Body of pancreas (tissue), 4 donors: ENCODE measurements at regions not wholly inside any gene's neighbourhood (a gene's known extent, or its start where the extent isn't known, plus 50 kb on each side); places are given as distances from the start of the nearest gene placed in this dataset.

Experiments
- ATAC-seq: fragments of 150-250 bp; one replicate; pipeline ENCODE4 v1.9.1; 2016
- DNase-seq, 4 donors: peaks; one replicate each; pipeline ENCODE4 v3.0.0-alpha.2; 2019
- H3K27ac ChIP-seq, 4 donors: fragments of 200-600 bp; sonication (generic); 1 replicate in 3 of 4; 2 replicates in 1 of 4; pipeline versions ENCODE4 v1.5.1 to v1.6.1; 2016 to 2019; ENCODE audit warnings: mild to moderate bottlenecking in 1 of 4, mixed read lengths in 1 of 4, moderate library complexity in 1 of 4
- H3K27me3 ChIP-seq, 2 donors: fragments of 200-600 bp; sonication (generic); one replicate each; pipeline ENCODE4 v1.6.0; 2016; ENCODE audit warnings: mild to moderate bottlenecking in 1 of 2
- H3K36me3 ChIP-seq, 2 donors: fragments of 200-600 bp; sonication (generic); replicated peaks in 1 of 2; 2 replicates each; pipeline ENCODE4 v1.5.1; 2016; ENCODE audit warnings: low read depth in 2 of 2; ENCODE audit not compliant: insufficient read depth in 1 of 2
- H3K4me1 ChIP-seq: fragments of 200-600 bp; sonication (generic); one replicate; pipeline ENCODE4 v1.6.0; 2016
- H3K4me3 ChIP-seq, 2 donors: fragments of 200-600 bp; sonication (generic); 1 replicate in 1 of 2; 2 replicates in 1 of 2; pipeline ENCODE4 v1.5.1; 2016 to 2019
- H3K9me3 ChIP-seq, 3 donors: fragments of 200-600 bp; sonication (generic); 1 replicate in 2 of 3; 2 replicates in 1 of 3; pipeline ENCODE4 v1.5.1; 2016
- POLR2A ChIP-seq, 3 donors: fragments of 450-650 bp; IDR thresholded peaks; one replicate each; pipeline ENCODE4 v1.6.1; 2016; ENCODE audit warnings: antibody characterized with exemption in 3 of 3, mild to moderate bottlenecking in 2 of 3
- WGBS, 2 donors: methylation state at CpG; one replicate each; pipeline ENCODE4 v1.1.5; 2017; 5-methylcytosine and 5-hydroxymethylcytosine counted together
- intact Hi-C: fragments of 100-400 bp; cut with DNase I; formaldehyde crosslinking; loops from one replicate; pipeline ENCODE4 v1.15.1; 2023
- TF ChIP-seq, protein P1 (sequence below), 7 experiments: fragments of 450-650 bp in 4 of 7; fragments of 200-600 bp in 3 of 7; sonication (generic) in 3 of 7; IDR thresholded peaks; one replicate each; pipeline ENCODE4 v1.5.1; 2016 to 2019; ENCODE audit warnings: antibody characterized with exemption in 7 of 7

- Histone ChIP-seq H3K27ac (no peak overlapping the region), H3K4me3 (no peak overlapping the region), H3K4me1 (no peaks in the 10 kb centered on the region), H3K27me3 (no peaks in the 10 kb centered on the region), H3K9me3 (no peaks in the 10 kb centered on the region), H3K36me3 (no peaks in the 10 kb centered on the region)
- TF ChIP-seq, protein P1, sequence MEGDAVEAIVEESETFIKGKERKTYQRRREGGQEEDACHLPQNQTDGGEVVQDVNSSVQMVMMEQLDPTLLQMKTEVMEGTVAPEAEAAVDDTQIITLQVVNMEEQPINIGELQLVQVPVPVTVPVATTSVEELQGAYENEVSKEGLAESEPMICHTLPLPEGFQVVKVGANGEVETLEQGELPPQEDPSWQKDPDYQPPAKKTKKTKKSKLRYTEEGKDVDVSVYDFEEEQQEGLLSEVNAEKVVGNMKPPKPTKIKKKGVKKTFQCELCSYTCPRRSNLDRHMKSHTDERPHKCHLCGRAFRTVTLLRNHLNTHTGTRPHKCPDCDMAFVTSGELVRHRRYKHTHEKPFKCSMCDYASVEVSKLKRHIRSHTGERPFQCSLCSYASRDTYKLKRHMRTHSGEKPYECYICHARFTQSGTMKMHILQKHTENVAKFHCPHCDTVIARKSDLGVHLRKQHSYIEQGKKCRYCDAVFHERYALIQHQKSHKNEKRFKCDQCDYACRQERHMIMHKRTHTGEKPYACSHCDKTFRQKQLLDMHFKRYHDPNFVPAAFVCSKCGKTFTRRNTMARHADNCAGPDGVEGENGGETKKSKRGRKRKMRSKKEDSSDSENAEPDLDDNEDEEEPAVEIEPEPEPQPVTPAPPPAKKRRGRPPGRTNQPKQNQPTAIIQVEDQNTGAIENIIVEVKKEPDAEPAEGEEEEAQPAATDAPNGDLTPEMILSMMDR (IDR thresholded peaks at IDR 0.05) = no peak
- no peak for TF ChIP-seq POLR2A (IDR thresholded peaks at IDR 0.05)
- no peak for DNase-seq
- intact Hi-C loops = no loop called here
- 32 to 34% methylated on average over 6 of the region's 6 CpGs for WGBS, 2 donors
- no peak for ATAC-seq
Observed at GRCh38 chr14:98785578-98785977, 486.4 kb downstream of the BCL11B start.

- no peaks in the 10 kb centered on the region for H3K27me3 ChIP-seq
- WGBS, 2 donors = 52 to 56% methylated on average over 4 of the region's 4 CpGs
- H3K4me1 ChIP-seq = no peaks in the 10 kb centered on the region
- no peaks in the 10 kb centered on the region for H3K36me3 ChIP-seq
- H3K4me3 ChIP-seq = no peak overlapping the region
- ATAC-seq (no peak), DNase-seq (no peak)
- intact Hi-C loops = no loop called here
- TF ChIP-seq, protein P1 (IDR thresholded peaks at IDR 0.05) = no peak
- TF ChIP-seq POLR2A (IDR thresholded peaks at IDR 0.05) = no peak
- H3K9me3 ChIP-seq = no peaks in the 10 kb centered on the region
- no peak overlapping the region for H3K27ac ChIP-seq
Observed at GRCh38 chr14:98786456-98786855, 485.5 kb downstream of the BCL11B start.

GRCh38 chr14:98791661-98792060, 480.3 kb downstream of the BCL11B start:
- WGBS, 2 donors = 50 to 59% methylated on average over 3 of the region's 3 CpGs

DNA sequence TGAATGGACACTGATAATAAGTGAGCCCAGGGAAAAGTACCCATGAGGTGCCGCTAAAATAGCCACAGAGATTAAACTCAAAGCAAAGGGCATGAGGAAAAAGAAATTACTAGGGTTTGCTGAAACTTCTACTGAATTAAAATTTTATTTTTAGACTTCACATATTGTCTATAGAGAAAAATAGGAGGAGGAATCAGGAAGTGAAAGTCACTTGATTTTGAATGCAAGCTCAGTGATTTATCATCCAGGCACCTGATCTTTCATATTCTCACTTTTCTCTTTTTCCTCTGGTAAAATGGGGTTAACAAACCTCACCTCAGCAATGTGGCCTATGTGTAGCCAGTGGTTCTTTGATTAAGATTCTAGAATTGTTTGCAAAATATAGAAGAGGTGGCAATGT, 479.8 kb downstream of the BCL11B start:
- DNase-seq (no peak), ATAC-seq (no peak)
- TF ChIP-seq, protein P1 (IDR thresholded peaks at IDR 0.05) = no peak
- TF ChIP-seq POLR2A (IDR thresholded peaks at IDR 0.05) = no peak
- H3K27ac ChIP-seq = no peak overlapping the region
- H3K36me3 ChIP-seq = no peaks in the 10 kb centered on the region
- H3K4me3 ChIP-seq = no peak overlapping the region
- 95 to 100% methylated on average over 1 of the region's 1 CpG for WGBS, 2 donors
- no peaks in the 10 kb centered on the region for H3K27me3 ChIP-seq
- intact Hi-C loops = no loop called here
- peaks cover 0 to 5% (median 0%) of the 10 kb centered on the region in 3 donors for H3K9me3 ChIP-seq
- no peaks in the 10 kb centered on the region for H3K4me1 ChIP-seq

More at GRCh38 chr14:98791661-98792060, 480.3 kb downstream of the BCL11B start:
- no peak overlapping the region for H3K27ac ChIP-seq
- H3K9me3 ChIP-seq = peaks cover 0 to 5% (median 0%) of the 10 kb centered on the region in 3 donors
- H3K27me3 ChIP-seq = no peaks in the 10 kb centered on the region
- TF ChIP-seq POLR2A (IDR thresholded peaks at IDR 0.05) = no peak
- TF ChIP-seq, protein P1 (IDR thresholded peaks at IDR 0.05) = no peak
- H3K4me1 ChIP-seq = no peaks in the 10 kb centered on the region
- intact Hi-C loops = no loop called here
- DNase-seq (no peak), ATAC-seq (no peak)
- no peak overlapping the region for H3K4me3 ChIP-seq
- H3K36me3 ChIP-seq = no peaks in the 10 kb centered on the region

DNA sequence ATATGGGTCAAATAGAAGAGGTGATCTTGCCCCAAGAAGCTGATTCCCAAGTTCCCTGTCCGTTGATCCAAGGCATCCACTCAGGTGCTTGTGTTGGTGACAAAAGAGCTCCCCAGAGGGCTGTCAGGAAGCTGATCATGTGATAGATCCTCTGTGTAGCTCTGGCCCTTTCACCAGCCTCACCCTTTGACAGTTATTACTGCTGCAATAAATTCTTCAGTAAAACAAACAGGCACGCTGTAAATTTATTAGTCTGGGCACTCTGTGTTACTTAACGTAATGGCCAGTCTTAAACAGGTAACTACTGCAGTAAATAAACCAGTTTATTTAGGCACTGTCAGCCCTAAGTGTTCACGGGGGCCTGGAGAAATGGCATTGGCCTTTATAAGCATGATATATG, 473.9 kb downstream of the BCL11B start:
- Histone ChIP-seq H3K27me3 (no peaks in the 10 kb centered on the region), H3K4me1 (no peaks in the 10 kb centered on the region), H3K9me3 (peaks cover 0 to 5% (median 0%) of the 10 kb centered on the region in 3 donors), H3K4me3 (no peak overlapping the region), H3K27ac (peak overlapping the region in 1 of 4 donors; percentile 62), H3K36me3 (no peaks in the 10 kb centered on the region)
- DNase-seq (peak in 3 of 4 donors; percentile 14 to 34 (median 14)), ATAC-seq (peak; percentile 91)
- intact Hi-C loops = no loop called here
- 19 to 24% methylated on average over 4 of the region's 4 CpGs for WGBS, 2 donors
- TF ChIP-seq POLR2A (IDR thresholded peaks at IDR 0.05) = no peak
- TF ChIP-seq, protein P1 (IDR thresholded peaks at IDR 0.05) = no peak
